Fibroblast of the aortic adventitia (primary cell): ENCODE measurements at regions not wholly inside any gene's neighbourhood (a gene's known extent, or its start where the extent isn't known, plus 50 kb on each side); places are given as distances from the start of the nearest gene placed in this dataset.

Experiments used
- DNase-seq: peaks from one replicate; pipeline ENCODE4 v3.0.0-alpha.2; 2010; ENCODE audit warnings: low read depth
- H3K4me3 ChIP-seq: 2 replicates; pipeline ENCODE4 v1.5.1; 2011; ENCODE audit warnings: low read depth, mild to moderate bottlenecking, control low read depth, low read length, moderate library complexity
- CTCF ChIP-seq: IDR thresholded peaks from 2 replicates; pipeline ENCODE4 v1.5.1; 2011; ENCODE audit warnings: mild to moderate bottlenecking, low read length, control low read depth, inconsistent platforms; ENCODE audit not compliant: insufficient read depth

DNA sequence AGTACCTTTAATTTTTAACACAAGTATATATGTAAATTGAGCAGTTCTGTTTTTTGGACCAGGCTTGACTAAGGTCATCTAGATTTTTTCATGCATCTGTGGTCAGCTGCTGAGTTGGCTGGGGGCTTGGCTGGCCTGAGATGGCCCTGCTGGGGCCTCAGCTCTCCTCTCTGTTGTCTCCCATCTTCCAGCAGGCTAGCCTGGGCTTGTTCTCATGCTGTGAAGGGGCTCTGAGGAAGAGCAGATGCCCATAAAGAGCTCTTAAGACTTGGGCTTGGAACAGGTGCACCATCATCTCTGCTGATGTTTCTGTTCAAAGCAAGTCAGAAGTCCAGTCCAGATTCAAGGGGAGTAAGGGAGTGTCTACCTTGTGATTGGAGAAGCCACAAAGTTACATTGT lies 51.2 kb upstream of the TNR start:
- no peak for TF ChIP-seq CTCF
- no peak for DNase-seq
- H3K4me3 ChIP-seq, result no peak overlapping the region

DNA sequence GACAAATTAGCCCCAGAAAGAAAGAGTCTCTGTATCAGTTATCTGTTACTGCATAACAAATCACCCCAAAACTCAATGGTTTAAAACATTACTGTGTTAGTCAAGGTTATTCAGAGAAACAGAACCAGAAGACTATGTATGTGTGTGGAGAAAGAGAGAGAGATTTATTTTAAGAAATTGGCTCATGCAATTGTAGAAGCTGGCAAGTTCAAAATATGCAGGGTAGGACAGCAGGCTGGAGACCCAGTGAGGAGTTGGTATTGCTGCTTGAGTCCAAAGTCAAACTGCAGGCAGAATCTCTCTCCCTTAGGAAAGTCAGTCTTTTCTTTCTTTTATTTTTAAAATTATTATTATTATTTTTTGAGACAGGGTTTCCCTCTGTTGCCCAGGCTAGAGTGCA lies 50.2 kb upstream of the TNR start:
- DNase-seq, result no peak
- H3K4me3 ChIP-seq, result no peak overlapping the region
- no peak for TF ChIP-seq CTCF
